Activated CD8-positive, alpha-beta T cell treated with anti-CD3 and anti-CD28 coated beads for 36 hours (primary cell): ENCODE measurements at regions not wholly inside any gene's neighbourhood (a gene's known extent, or its start where the extent isn't known, plus 50 kb on each side); places are given as distances from the start of the nearest gene placed in this dataset.

Experiments used
- ATAC-seq: fragments of 200-7000 bp; cut with Tn5 transposase; one replicate; pipeline ENCODE4 v1.10.0; 2021; ENCODE audit warnings: mild to moderate bottlenecking, moderate library complexity
- CTCF ChIA-PET: fragments of 350-600 bp; sonication (Branson Sonifier 250); formaldehyde crosslinking; loops from one replicate; lab custom pipeline; 2021; ENCODE audit warnings: antibody characterized with exemption; lab: Charles Lee
- POLR2A ChIA-PET: fragments of 350-600 bp; sonication (Branson Sonifier 250); formaldehyde crosslinking; loops from one replicate; lab custom pipeline; 2021; ENCODE audit warnings: antibody characterized with exemption; lab: Charles Lee
- DNase-seq: peaks from one replicate; pipeline ENCODE4 v3.0.0-alpha.2; 2020
- H3K27ac Mint-ChIP-seq: one replicate; pipeline ENCODE4 v1.8.0; 2021; ENCODE audit warnings: mild to moderate bottlenecking, mixed read lengths
- H3K27me3 Mint-ChIP-seq: one replicate; pipeline ENCODE4 v1.8.0; 2021; ENCODE audit warnings: mixed read lengths
- H3K36me3 Mint-ChIP-seq: one replicate; pipeline ENCODE4 v1.8.0; 2021; ENCODE audit warnings: low read depth, mixed read lengths
- H3K4me1 Mint-ChIP-seq: one replicate; pipeline ENCODE4 v1.8.0; 2021; ENCODE audit warnings: low read depth, mixed read lengths
- H3K4me3 Mint-ChIP-seq: one replicate; pipeline ENCODE4 v1.8.0; 2021; ENCODE audit warnings: mild to moderate bottlenecking, moderate library complexity, mixed read lengths
- H3K9me3 Mint-ChIP-seq: one replicate; pipeline ENCODE4 v1.8.0; 2021; ENCODE audit warnings: mixed read lengths
- CTCF ChIP-seq: fragments of 200-600 bp; IDR thresholded peaks from one replicate; pipeline ENCODE4 v1.8.0; 2022; ENCODE audit warnings: antibody characterized with exemption, mild to moderate bottlenecking
- intact Hi-C: fragments of 100-400 bp; cut with micrococcal nuclease; formaldehyde crosslinking; loops from one replicate; pipeline ENCODE4 v1.10.0; 2022

DNA sequence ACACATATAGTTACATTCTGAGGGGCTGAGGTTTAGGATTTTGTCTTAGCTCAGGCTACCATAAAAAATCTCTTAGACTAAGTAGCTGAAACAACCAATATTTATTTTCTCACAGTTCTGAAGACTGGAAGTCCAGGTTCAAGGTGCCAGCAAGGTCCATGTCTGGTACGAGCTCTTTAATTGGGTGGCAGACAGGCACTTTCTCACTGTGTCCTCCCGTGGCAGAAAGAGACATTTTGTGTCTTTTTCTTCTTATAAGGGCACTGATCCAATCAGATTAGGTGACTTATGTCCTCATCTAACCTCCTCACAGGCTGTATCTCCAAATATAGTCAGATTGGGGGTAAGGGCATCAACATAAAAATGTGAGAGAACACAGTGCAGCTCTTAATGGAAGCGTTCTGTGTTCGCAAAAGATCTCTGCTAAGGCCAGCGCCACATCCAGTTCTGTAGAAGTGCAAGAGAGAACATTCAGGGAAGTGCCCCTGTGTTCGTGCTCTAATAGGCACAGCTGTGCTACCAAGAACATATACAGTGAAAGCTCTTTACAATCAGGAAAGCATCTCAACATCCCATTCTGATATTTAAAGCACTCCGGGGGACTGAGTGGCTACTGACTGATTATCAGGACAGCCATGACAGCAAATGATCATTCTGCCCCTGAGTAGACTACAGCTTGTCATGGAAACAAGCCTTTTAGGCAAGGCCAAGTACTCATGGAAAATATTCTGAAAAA, 819.2 kb downstream of the LIG4 start:
- ChIA-PET CTCF (no interaction called here), POLR2A (interaction anchor here (1.5 kb wide), 1 partner anchor 12 kb away, joined by 5 read pairs; no protein-coding TSS in a partner anchor)
- intact Hi-C loops, result no loop called here
- H3K4me1 Mint-ChIP-seq, result no peaks in the 10 kb centered on the region
- H3K36me3 Mint-ChIP-seq, result no peaks in the 10 kb centered on the region
- no peak overlapping the region for H3K27ac Mint-ChIP-seq
- no peak for DNase-seq
- no peak overlapping the region for H3K4me3 Mint-ChIP-seq
- peaks cover 1% of the 10 kb centered on the region for H3K9me3 Mint-ChIP-seq
- ATAC-seq, result no peak
- H3K27me3 Mint-ChIP-seq, result no peaks in the 10 kb centered on the region
- TF ChIP-seq CTCF, result no peak

DNA sequence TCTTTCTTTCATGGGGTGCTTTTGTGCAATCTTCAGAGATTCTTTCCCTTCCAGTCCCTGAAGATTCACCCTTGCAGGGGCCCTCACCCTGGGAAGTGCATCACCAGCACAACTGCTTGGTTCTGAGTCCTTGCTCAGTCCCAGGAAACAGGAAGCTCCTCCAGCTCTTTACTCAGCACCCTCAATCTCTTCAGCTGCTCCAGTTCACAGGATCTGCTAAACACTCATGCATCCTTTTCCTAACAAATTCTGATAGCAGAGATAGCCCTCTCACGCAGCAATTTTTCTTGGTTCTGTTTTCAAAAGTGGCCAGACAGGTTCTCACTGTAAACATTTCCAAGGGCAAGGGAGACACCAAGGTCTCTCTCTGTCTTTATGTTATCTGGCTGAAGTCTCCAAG, 823.1 kb downstream of the LIG4 start:
- no peak for TF ChIP-seq CTCF
- ChIA-PET POLR2A (interaction anchor here (0.6 kb wide), 1 partner anchor 492 kb away, joined by 3 read pairs; no protein-coding TSS in a partner anchor), CTCF (no interaction called here)
- Mint-ChIP-seq H3K36me3 (no peaks in the 10 kb centered on the region), H3K4me3 (no peak overlapping the region), H3K27ac (no peak overlapping the region), H3K9me3 (peaks cover 1% of the 10 kb centered on the region), H3K4me1 (no peaks in the 10 kb centered on the region), H3K27me3 (no peaks in the 10 kb centered on the region)
- ATAC-seq (no peak), DNase-seq (no peak)
- intact Hi-C loops, result no loop called here

DNA sequence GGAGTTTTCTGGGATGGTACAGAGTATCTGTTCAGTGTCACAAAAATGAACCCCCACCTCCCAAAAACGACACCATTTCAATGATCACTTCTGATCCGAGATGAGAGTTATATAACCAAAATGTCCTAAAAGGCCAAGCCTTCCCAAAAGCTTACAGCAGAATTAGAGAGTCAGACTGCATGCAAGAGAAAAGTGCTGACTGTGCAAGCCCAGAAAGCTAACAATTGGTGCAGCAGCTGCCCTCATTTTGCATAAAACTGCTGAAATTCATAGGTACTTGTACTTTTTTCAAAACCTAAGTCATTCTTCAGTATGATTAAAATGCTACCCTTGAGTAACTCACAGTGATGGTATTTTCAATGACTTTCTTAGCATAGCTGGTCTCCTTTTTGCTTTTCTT, 819.6 kb upstream of the ARGLU1 start:
- POLR2A ChIA-PET, result no interaction called here
- CTCF ChIA-PET, result interaction anchor here (1.4 kb wide), 1 partner anchor 11 kb away, joined by 3 read pairs; no protein-coding TSS in a partner anchor

DNA sequence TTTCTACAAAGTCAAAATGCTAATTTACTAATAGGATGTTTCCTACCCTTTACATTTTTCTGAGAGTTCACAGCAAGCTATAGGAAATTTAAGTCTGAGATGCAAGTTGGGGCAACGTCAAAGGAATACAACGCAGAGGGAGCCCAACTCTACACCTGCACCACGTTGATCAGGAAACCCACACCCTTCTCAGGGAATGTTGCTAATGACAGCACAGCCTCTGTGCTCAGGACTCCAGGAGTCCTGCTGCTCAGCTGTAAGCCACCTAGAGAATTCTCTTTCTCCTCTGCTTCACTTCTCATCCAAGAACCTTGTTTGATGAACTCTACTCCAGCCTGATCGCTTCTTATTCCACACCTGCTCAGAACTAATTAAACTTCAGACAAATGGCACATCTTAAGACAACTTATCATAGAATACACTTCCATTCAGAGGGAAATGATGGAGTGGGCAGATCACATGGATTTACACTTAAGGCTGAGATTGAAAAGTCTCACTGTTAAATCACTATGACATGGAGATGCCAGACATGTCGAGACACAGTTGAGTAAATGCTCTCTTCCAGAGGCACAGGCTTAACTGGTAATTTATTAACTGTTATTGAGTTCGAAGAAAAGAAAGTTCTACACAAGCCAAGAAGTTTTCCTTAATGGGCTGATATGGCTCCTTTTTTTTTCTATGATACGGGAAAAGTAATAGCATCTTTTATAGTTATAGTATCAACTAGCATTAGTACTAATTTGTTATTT, 811.6 kb upstream of the ARGLU1 start:
- ATAC-seq (no peak), DNase-seq (no peak)
- no peak overlapping the region for H3K27ac Mint-ChIP-seq
- intact Hi-C loops, result no loop called here
- no peaks in the 10 kb centered on the region for H3K36me3 Mint-ChIP-seq
- no peak for TF ChIP-seq CTCF
- no peak overlapping the region for H3K4me3 Mint-ChIP-seq
- ChIA-PET POLR2A (no interaction called here), CTCF (no interaction called here)
- H3K27me3 Mint-ChIP-seq, result no peaks in the 10 kb centered on the region
- H3K9me3 Mint-ChIP-seq, result no peaks in the 10 kb centered on the region
- H3K4me1 Mint-ChIP-seq, result no peaks in the 10 kb centered on the region

More for the DNA sequence above, 819.6 kb upstream of the ARGLU1 start:
- TF ChIP-seq CTCF, result no peak
- Mint-ChIP-seq H3K4me1 (no peaks in the 10 kb centered on the region), H3K27ac (no peak overlapping the region), H3K4me3 (no peak overlapping the region), H3K27me3 (no peaks in the 10 kb centered on the region), H3K36me3 (no peaks in the 10 kb centered on the region), H3K9me3 (peaks cover 1% of the 10 kb centered on the region)
- intact Hi-C loops, result no loop called here
- no peak for ATAC-seq
- no peak for DNase-seq
